GM21381 (cell line): ENCODE measurements at regions not wholly inside any gene's neighbourhood (a gene's known extent, or its start where the extent isn't known, plus 50 kb on each side); places are given as distances from the start of the nearest gene placed in this dataset.
"Not testable (repeated sequence)": the region's sequence is repeated elsewhere in the genome, so short reads cannot be mapped to it uniquely, and the experiment has no call there.

Experiments used
- ATAC-seq: cut with Tn5 transposase; IDR thresholded peaks from one replicate; pipeline ENCODE4 v1.9.1; 2021; ENCODE audit warnings: mild to moderate bottlenecking, moderate library complexity; ENCODE audit not compliant: unreplicated experiment

DNA sequence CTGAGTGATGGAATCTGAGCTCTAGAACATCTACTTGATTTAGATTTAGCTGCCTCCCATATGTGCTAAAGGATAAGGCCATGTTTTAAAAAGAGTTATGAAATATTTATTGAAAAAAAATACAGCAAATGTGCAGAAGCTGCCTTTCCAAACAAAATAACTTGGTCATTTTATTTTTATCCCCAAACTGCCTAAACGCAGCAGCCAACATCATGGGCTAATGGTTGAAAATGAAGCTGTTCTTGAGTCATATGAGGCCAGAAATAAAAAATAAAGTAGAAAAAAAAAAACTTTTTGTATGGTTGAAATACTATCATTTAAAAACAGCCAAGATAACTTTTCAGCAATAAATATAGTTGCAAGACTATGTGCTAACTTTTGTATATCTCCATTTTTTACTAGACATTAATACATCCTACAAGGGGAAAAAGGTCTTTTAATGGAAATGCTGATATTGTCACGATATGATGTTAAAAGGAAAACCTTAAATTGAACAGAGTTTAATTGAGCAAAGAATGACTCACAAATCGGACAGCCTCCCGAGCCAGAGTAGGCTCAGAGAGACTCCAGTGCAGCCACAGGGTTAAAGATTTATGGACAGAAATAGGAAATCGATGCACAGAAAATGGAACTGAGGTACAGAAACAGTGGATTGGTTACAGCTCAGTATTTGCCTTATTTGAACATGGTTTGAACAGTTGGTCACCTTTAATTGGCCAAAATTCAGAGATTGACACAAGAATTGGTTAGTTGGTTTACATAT lies 305.8 kb downstream of the MDFIC start:
- ATAC-seq = no peak

DNA sequence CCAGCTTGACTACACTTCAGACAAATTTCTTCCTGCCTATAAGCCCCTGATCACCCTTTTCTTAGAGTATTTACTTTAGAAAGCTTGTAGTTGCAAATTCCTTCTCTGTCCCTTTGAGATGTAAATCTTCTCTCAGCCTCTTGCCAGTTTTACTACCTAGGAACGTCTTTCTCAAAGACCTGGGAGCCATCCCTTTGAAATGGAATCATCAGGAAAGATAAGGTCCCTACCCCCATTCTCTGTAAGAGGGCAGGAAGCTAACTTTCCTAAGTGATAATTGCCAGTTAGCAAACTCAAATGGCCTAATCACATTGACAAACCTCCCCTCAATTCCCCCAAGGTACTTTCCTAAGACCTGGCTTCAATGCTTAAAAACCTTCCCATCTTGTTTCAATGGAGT lies 304.5 kb downstream of the MDFIC start:
- no peak for ATAC-seq

DNA sequence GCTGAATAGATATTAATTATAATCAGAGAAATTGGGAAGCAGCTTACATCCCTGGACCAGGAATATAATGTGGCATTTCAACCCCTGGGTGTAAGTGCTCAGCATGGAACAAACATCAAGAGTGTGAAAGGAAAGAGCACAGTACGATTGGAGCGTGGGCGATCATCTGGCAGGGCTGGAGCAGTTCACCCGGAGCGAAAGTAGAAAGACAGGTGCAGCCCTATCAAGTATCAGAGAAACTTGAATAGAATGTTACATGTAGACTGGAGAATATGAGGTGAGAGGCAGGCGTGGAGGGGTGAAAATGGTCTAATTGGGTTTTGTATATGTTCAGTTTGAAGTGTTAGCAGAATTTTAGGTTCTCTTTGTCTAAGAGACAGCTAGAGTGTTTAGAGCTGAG lies 303.0 kb downstream of the MDFIC start:
- no peak for ATAC-seq

DNA sequence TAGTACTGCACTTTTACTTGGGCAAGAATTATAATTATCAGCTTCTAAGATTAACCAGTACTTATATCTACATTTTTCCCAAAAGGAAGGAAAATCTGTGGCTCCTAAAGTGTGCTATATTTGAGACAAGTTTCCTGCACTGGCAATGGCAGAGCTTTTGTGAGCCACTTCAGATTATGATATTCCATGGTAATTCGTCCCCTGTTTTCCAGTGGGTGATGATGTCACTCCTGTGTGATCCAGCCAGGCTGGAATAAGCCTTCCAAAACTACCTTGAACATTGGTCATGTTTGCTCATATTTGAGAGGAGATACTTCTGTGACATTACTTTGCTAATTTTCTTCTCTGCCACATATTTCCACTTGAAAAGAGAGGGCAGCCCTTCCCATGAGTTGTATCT lies 302.1 kb downstream of the MDFIC start:
- no peak for ATAC-seq

DNA sequence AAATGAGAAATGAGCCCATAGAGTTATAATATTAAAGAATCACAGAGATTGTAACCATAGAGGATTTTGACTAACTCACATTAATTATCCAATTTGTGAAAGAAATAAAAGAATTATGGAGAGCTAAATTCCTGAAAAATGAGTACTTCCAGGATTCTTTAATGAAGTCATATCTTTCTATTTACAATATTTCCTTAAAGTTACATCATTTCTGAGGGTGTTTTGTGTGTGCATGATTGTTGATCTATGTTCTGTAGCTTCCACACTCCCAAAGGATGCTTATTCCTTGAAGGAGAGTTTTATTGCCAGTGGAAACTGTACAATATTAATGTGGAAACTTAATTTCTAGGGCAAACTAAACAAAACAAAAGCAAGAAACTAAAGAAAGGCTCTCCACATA lies 299.6 kb downstream of the MDFIC start:
- no peak for ATAC-seq

DNA sequence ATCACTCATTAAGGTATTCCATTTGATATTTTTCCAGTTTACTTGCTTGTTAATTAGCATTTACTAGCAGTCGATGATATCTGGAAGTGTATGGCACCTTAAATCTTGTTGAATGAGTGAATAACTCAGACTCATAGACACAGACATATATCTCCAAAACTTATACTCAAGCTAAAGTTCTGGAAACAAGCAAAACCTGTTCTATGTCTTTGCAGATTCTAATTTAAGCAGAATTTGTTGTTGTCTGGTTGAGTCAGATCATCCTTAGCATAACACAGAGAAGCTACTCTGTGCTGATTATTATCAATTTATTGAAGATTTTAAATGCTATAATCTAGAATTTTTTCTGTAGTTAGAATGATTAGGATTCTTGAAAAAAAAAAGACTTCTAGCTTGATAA lies 296.2 kb downstream of the MDFIC start:
- ATAC-seq = no peak

DNA sequence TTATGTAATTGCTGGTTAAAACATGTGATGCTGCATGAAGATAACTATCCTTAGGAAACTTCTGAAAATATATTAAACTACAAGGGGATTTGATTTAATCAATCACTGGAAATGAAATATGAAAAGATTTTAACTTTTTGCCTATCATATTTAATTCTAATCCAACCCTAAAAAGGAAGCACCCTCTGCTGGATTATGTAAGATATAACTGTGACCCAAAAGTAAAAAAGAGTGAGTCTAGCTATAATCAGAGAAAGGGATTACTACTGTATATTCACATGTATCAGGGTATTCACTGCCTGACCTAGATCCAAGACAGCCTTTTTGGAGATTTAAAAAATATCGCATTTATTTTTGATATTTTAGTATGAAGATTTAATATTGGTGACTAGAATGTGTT lies 295.5 kb downstream of the MDFIC start:
- ATAC-seq = no peak

DNA sequence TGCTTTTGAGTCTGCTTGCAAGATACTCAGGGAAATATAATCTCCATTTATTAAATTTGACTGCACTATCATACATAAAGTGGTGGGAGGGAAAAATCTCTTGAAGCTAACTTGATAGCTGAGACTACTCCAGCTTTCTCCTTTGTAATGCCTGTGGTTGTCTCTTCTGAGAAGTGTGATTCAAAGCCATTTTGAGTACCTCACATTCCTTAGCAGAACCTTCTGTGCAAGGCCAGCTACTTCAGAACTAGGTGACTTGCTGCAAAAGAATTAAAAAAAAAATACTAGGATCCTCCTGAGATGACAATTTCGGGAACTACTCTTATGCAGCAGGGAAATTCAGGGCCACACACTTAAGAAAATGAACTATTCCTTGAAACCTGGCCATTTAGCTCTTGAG lies 294.8 kb downstream of the MDFIC start:
- ATAC-seq = no peak

DNA sequence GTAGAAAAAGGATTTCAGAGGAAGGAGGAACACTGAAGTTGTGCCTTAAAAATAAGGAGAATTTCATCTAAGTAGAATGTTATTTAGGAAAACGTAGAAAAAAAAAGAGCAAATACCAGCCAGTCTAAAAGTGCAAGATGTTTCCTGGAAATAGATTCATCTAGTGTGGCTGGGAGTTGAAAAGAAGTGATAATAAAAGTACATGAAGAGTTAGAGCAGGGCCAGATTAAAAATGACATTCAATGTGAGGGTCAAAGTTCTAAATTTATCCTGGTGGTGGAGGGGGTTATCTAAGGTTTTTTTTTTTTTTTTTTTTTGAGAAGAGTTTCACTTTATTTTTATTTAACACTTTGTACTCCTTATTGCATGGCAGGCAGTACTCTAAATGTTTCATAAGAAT lies 289.3 kb downstream of the MDFIC start:
- no peak for ATAC-seq

DNA sequence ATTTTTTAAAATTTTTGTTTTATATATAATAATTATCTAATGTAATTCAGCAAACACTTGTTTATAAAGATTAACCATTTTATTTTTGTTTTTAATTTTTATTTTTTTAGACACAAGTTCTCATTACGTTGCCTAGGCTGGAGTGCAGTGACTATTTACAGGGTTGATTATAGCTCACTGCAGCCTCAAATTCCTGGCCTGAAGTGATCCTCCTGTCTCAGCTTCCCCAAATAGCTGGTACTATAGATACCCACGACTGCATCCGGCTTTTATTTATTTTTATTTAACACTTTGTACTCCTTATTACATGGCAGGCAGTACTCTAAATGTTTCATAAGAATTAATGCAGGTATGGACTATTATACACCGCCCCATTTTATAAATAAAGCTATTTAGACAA lies 288.7 kb downstream of the MDFIC start:
- ATAC-seq = no peak

DNA sequence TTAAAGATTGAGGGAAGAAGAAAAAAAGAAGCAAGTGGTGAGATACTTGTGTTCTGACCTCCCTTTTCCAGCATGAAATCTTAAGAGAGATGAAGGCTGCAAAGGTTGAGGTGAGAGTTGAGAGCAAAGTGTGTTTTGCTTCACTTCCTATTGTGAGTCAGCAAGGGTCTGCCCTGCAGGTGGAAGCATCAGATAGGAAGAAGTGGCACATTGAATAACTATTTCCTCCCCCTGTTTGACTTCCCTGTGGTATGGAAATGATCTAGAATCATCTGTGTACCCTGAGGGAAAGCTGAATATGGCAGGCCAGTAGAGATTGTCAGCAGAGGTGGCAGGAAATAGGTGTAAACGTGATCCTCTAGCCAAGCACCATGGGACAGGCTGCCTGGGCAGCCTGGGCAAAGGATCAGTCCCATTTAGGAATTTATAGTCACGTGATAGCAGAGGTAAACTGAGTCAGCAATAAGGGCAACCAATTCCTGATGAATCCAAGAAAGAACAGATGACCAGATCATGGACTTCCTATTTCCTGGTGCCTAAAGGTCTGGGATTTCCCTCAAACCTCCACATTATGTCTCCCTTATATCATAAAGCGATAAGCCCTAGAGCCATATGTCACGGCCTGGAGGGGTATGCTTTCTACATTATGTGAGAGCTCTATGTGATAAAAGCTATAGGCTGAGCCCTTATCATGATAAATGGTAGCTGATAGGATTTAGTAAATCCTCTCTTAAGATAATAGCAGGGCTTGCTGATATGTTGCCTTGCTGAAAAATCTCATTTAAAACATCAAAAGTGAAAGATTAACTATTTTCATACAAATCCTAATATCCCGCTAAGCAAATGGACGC lies 287.0 kb downstream of the MDFIC start:
- ATAC-seq = no peak

DNA sequence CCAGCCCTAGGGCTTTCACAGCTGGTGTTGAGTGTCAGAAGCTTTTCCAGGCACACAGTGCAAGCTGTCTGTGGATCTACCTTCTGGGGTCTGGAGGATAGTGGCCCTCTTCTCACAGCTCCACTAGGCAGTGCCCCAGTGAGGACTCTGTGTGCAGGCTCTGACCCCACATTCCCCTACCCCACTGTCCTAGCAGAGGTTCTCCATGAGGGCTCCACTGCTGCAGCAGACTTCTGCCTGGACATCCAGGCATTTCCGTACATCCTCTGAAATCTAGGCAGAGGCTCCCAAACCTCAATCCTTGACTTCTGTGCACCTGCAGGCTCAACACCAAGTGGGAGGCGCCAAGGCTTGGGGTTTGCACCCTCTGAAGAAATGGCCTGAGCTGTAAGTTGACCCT lies 284.5 kb downstream of the MDFIC start:
- not testable (repeated sequence) for ATAC-seq

DNA sequence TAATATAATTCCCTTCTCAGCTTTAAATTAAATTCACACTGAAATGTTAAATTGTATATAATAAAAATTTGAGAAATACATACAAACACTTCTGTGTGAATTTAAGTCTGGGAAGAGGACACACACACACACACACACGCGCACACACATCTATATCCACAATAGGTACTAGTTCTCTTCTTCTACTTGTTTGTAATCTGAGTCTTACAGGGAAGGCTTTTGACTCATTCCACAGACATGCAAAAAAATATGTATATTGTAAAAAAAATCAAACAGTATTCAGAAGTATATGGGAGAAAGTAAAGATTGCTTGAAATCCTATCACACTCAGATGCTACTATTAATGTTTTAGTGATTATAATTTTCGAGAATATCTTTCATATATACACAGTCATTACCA lies 276.2 kb downstream of the MDFIC start:
- no peak for ATAC-seq

DNA sequence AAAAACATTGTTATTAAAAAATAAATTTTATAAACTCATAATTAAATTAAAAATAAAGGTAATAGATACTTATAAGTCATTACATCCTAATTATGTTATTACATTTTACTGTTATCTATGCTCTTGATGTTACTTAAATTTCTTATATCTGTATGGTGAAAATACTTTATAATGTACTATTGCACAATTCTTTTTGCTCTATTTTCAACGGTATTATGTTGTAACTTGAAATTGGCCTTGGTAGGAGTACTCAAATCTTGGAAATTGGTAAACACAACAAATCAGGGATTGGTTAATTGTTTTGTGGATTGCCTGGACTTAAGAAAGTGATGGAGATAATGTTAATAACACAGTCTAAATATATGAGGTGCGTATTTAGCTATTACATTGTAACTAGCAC lies 273.3 kb downstream of the MDFIC start:
- ATAC-seq = no peak

DNA sequence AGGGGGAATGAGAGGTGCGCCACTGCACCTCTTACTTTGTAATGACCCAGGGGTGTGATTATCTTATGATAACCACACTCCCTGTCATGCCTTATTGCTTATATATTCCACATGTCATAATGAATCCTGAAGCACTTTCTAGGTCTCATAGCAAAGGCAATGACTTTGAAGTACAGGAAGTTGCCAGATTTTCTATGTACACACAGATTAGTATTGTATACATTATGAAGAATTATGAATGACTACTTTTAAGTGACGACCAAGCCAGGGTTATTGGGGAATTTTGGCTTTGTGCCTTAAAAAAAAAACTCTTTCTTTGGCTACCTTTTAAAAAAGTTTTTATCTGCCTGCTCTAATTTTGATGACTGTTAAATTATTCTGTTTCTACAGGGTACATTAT lies 269.6 kb downstream of the MDFIC start:
- ATAC-seq = no peak

DNA sequence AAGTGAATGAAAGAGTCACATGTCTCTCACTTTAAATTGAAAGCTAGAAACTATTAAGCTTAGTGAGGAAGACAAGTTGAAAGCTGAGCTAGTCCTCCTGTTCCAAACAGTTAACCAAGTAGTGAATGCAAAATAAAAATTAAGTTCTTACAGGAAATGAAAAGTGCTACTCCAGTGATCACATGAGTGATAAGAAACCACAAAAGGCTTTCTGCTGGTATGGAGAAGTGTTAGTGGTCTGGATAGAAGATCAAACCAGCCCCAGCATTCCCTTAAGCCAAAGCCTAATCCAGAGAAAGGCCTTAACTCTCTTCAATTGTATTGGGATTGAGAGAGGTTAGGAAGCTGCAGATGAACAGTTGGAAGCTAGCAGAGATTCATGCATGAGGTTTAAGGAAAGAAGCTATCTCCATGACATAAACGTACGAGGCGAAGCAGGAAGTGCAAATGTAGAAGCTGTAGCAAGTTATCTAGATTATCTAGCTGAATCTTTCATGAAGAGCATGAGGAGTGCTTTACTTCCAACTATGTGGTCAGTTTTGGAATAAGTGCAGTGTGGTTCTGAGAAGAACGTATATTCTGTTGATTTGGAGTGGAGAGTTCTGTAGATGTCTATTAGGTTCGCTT lies 261.6 kb downstream of the MDFIC start:
- ATAC-seq = no peak

DNA sequence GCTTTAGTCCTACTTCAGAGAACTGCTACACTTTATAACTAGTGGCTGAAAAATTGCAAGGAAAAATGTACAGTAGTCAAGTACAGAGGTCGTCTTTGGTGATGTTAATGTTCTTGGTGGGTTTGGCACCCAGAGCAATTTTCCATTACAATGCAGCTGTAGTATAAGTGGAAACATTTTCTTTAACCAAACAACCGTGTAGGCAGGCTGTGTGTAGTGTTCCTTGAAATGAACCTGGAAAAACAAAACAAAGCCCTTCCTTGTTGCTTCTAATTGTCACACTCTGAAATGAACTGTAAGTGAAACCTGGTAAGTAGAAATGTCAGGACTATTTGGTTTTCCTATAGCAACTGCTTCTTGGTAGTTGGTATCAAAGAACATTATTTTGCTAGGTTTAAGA lies 256.9 kb downstream of the MDFIC start:
- no peak for ATAC-seq

DNA sequence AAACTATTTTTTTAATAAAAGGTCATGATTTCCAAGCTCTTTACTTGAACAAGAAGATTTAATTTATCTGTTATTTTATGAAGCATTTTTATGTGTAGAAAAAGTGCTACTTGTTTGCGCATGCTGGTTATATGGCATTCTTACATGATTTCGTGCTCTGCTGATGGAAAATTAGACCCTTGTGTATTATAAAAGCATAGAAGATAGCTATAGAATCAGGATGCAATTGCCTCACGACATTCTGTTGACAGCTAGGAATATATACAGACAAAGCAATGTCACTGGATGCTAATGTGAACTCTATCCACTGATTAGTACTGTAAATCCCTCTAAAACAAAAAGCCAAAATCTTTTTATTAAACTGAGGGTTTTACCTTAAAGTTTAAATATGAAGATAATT lies 255.9 kb downstream of the MDFIC start:
- ATAC-seq = no peak

DNA sequence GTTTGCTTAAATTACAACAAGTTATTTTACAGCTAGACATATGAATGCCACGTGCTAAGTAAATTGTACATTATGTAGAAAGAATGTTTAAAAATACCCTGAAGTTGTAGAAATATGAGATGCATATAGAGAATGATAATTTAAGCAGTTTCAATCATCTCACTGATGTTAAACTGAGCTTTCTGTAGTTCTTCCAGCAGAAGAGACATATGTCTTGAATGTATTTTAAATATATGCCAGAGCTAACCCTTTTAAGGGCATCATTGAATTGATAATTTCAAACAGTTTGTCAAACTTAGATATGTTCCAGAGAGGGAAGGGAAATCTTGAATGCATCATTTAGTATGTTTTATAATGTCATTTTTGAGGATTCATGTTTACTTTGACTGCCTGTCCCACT lies 255.2 kb downstream of the MDFIC start:
- no peak for ATAC-seq

DNA sequence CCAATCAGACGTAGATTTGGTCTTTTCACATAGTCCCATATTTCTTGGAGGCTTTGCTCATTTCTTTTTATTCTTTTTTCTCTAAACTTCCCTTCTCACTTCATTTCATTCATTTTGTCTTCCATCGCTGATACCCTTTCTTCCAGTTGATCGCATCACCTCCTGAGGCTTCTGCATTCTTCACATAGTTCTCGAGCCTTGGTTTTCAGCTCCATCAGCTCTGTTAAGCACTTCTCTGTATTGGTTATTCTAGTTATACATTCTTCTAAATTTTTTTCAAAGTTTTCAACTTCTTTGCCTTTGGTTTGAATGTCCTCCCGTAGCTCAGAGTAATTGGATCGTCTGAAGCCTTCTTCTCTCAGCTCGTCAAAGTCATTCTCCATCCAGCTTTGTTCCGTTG lies 250.5 kb downstream of the MDFIC start:
- not testable (repeated sequence) for ATAC-seq

DNA sequence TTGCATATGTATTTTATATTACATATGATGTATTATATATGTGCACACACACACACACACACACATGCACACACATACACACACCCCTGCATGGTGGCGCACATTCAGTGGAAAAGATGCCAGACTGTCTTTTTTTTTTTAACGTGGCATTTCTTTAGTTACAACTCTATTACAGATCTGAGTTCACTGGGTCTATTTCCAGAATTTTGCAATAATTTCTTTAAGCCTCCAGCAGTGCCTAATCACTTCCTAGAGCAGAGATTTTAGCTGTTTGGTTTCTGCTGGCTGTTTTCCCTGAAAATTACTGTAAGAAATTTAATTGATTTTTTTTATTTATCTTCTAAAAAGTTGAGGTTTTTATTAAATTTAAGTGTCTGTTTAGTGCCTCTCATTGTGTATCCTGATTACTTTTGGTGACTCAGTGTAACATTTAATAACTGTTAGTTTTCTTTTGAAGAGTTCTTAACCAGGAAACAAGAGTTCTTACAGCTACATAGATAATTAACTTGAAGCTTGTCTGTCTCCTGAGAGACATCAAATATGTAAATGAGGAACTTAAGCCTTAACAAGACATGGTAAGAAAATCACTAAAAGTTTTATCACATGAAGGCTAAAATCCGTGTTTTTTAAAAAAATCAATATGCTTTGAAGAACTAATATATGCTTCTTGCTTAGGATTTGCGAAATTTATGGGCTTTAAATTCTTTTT lies 232.0 kb downstream of the MDFIC start:
- ATAC-seq = no peak
